ENCODE measurements at regions not wholly inside any gene's neighbourhood (a gene's known extent, or its start where the extent isn't known, plus 50 kb on each side); places are given as distances from the start of the nearest gene placed in this dataset.
"Not testable (repeated sequence)": the region's sequence is repeated elsewhere in the genome, so short reads cannot be mapped to it uniquely, and the experiment has no call there.

GRCh38 chr14:106579084-106579483 lies 1052.7 kb downstream of the TMEM121 start:
- no peaks in the 10 kb centered on the region for H3K36me3 ChIP-seq (ENCODE audit: control insufficient read depth in 2 of 2, insufficient read depth in 2 of 2, low read length in 1 of 2)
- no peaks in the 10 kb centered on the region for H3K4me1 ChIP-seq (ENCODE audit: control insufficient read depth in 2 of 2, insufficient read depth in 2 of 2, low read length in 1 of 2)
- peaks cover 2 to 3% of the 10 kb centered on the region in 2 donors for H3K9me3 ChIP-seq (ENCODE audit: control insufficient read depth in 2 of 2, insufficient read depth in 1 of 2, low read depth in 1 of 2, low read length in 1 of 2)
- H3K4me3 ChIP-seq (ENCODE audit: low read depth in 1 of 2, low read length in 2 of 2) = no peak overlapping the region
- WGBS, 2 donors = 56 to 73% methylated on average over 6 of the region's 6 CpGs
- H3K27me3 ChIP-seq (ENCODE audit: control insufficient read depth in 1 of 2, insufficient read depth in 2 of 2, low read length in 2 of 2) = no peaks in the 10 kb centered on the region
- no peak overlapping the region for H3K27ac ChIP-seq (ENCODE audit: low read depth in 2 of 2, low read length in 1 of 2)

- Histone ChIP-seq H3K9me3 (ENCODE audit: control insufficient read depth in 2 of 2, insufficient read depth in 1 of 2, low read depth in 1 of 2, low read length in 1 of 2) (no peaks in the 10 kb centered on the region), H3K27ac (ENCODE audit: low read depth in 2 of 2, low read length in 1 of 2) (no peak overlapping the region), H3K4me1 (ENCODE audit: control insufficient read depth in 2 of 2, insufficient read depth in 2 of 2, low read length in 1 of 2) (no peaks in the 10 kb centered on the region), H3K36me3 (ENCODE audit: control insufficient read depth in 2 of 2, insufficient read depth in 2 of 2, low read length in 1 of 2) (no peaks in the 10 kb centered on the region), H3K27me3 (ENCODE audit: control insufficient read depth in 1 of 2, insufficient read depth in 2 of 2, low read length in 2 of 2) (no peaks in the 10 kb centered on the region), H3K4me3 (ENCODE audit: low read depth in 1 of 2, low read length in 2 of 2) (no peak overlapping the region)
- 62 to 65% methylated on average over 9 of the region's 9 CpGs for WGBS, 2 donors
These were observed 1059.3 kb downstream of the TMEM121 start for GRCh38 chr14:106585692-106586091.

GRCh38 chr14:106586098-106586704 lies 1059.8 kb downstream of the TMEM121 start:
- H3K27ac ChIP-seq (ENCODE audit: low read depth in 2 of 2, low read length in 1 of 2) = no peak overlapping the region
- WGBS, 2 donors = 55 to 59% methylated on average over 8 of the region's 8 CpGs
- no peaks in the 10 kb centered on the region for H3K4me1 ChIP-seq (ENCODE audit: control insufficient read depth in 2 of 2, insufficient read depth in 2 of 2, low read length in 1 of 2)
- no peaks in the 10 kb centered on the region for H3K36me3 ChIP-seq (ENCODE audit: control insufficient read depth in 2 of 2, insufficient read depth in 2 of 2, low read length in 1 of 2)
- no peaks in the 10 kb centered on the region for H3K9me3 ChIP-seq (ENCODE audit: control insufficient read depth in 2 of 2, insufficient read depth in 1 of 2, low read depth in 1 of 2, low read length in 1 of 2)
- no peak overlapping the region for H3K4me3 ChIP-seq (ENCODE audit: low read depth in 1 of 2, low read length in 2 of 2)
- no peaks in the 10 kb centered on the region for H3K27me3 ChIP-seq (ENCODE audit: control insufficient read depth in 1 of 2, insufficient read depth in 2 of 2, low read length in 2 of 2)

GRCh38 chr14:106591539-106591938 lies 1065.2 kb downstream of the TMEM121 start:
- not testable (repeated sequence) for H3K27me3 ChIP-seq (ENCODE audit: control insufficient read depth in 1 of 2, insufficient read depth in 2 of 2, low read length in 2 of 2); H3K4me3 ChIP-seq (ENCODE audit: low read depth in 1 of 2, low read length in 2 of 2); H3K27ac ChIP-seq (ENCODE audit: low read depth in 2 of 2, low read length in 1 of 2); H3K9me3 ChIP-seq (ENCODE audit: control insufficient read depth in 2 of 2, insufficient read depth in 1 of 2, low read depth in 1 of 2, low read length in 1 of 2); H3K36me3 ChIP-seq (ENCODE audit: control insufficient read depth in 2 of 2, insufficient read depth in 2 of 2, low read length in 1 of 2); H3K4me1 ChIP-seq (ENCODE audit: control insufficient read depth in 2 of 2, insufficient read depth in 2 of 2, low read length in 1 of 2)
- 85 to 88% methylated on average over 7 of the region's 7 CpGs for WGBS, 2 donors

- 63 to 67% methylated on average over 17 to 24 of the region's 24 CpGs for WGBS, 2 donors
- H3K9me3 ChIP-seq (ENCODE audit: control insufficient read depth in 2 of 2, insufficient read depth in 1 of 2, low read depth in 1 of 2, low read length in 1 of 2); H3K36me3 ChIP-seq (ENCODE audit: control insufficient read depth in 2 of 2, insufficient read depth in 2 of 2, low read length in 1 of 2); H3K27ac ChIP-seq (ENCODE audit: low read depth in 2 of 2, low read length in 1 of 2); H3K4me3 ChIP-seq (ENCODE audit: low read depth in 1 of 2, low read length in 2 of 2); H3K4me1 ChIP-seq (ENCODE audit: control insufficient read depth in 2 of 2, insufficient read depth in 2 of 2, low read length in 1 of 2); H3K27me3 ChIP-seq (ENCODE audit: control insufficient read depth in 1 of 2, insufficient read depth in 2 of 2, low read length in 2 of 2): not testable (repeated sequence)
These were observed 1065.9 kb downstream of the TMEM121 start for GRCh38 chr14:106592115-106592852.

GRCh38 chr14:106599209-106599608 lies 1072.8 kb downstream of the TMEM121 start:
- Histone ChIP-seq H3K27ac (ENCODE audit: low read depth in 2 of 2, low read length in 1 of 2) (no peak overlapping the region), H3K27me3 (ENCODE audit: control insufficient read depth in 1 of 2, insufficient read depth in 2 of 2, low read length in 2 of 2) (no peaks in the 10 kb centered on the region), H3K36me3 (ENCODE audit: control insufficient read depth in 2 of 2, insufficient read depth in 2 of 2, low read length in 1 of 2) (no peaks in the 10 kb centered on the region), H3K4me3 (ENCODE audit: low read depth in 1 of 2, low read length in 2 of 2) (no peak overlapping the region), H3K4me1 (ENCODE audit: control insufficient read depth in 2 of 2, insufficient read depth in 2 of 2, low read length in 1 of 2) (no peaks in the 10 kb centered on the region), H3K9me3 (ENCODE audit: control insufficient read depth in 2 of 2, insufficient read depth in 1 of 2, low read depth in 1 of 2, low read length in 1 of 2) (no peaks in the 10 kb centered on the region)
- WGBS, 2 donors = 66 to 70% methylated on average over 2 of the region's 2 CpGs

- Histone ChIP-seq H3K36me3 (ENCODE audit: control insufficient read depth in 2 of 2, insufficient read depth in 2 of 2, low read length in 1 of 2) (no peaks in the 10 kb centered on the region), H3K4me1 (ENCODE audit: control insufficient read depth in 2 of 2, insufficient read depth in 2 of 2, low read length in 1 of 2) (no peaks in the 10 kb centered on the region), H3K27me3 (ENCODE audit: control insufficient read depth in 1 of 2, insufficient read depth in 2 of 2, low read length in 2 of 2) (no peaks in the 10 kb centered on the region), H3K9me3 (ENCODE audit: control insufficient read depth in 2 of 2, insufficient read depth in 1 of 2, low read depth in 1 of 2, low read length in 1 of 2) (peaks cover 0 to 4% of the 10 kb centered on the region in 2 donors), H3K27ac (ENCODE audit: low read depth in 2 of 2, low read length in 1 of 2) (no peak overlapping the region), H3K4me3 (ENCODE audit: low read depth in 1 of 2, low read length in 2 of 2) (no peak overlapping the region)
- 50 to 58% methylated on average over 27 of the region's 27 CpGs for WGBS, 2 donors
These were observed 1079.4 kb downstream of the TMEM121 start for GRCh38 chr14:106605548-106606448.

- Histone ChIP-seq H3K4me3 (ENCODE audit: low read depth in 1 of 2, low read length in 2 of 2) (no peak overlapping the region), H3K4me1 (ENCODE audit: control insufficient read depth in 2 of 2, insufficient read depth in 2 of 2, low read length in 1 of 2) (no peaks in the 10 kb centered on the region), H3K9me3 (ENCODE audit: control insufficient read depth in 2 of 2, insufficient read depth in 1 of 2, low read depth in 1 of 2, low read length in 1 of 2) (peaks cover 0 to 4% of the 10 kb centered on the region in 2 donors), H3K27me3 (ENCODE audit: control insufficient read depth in 1 of 2, insufficient read depth in 2 of 2, low read length in 2 of 2) (no peaks in the 10 kb centered on the region), H3K36me3 (ENCODE audit: control insufficient read depth in 2 of 2, insufficient read depth in 2 of 2, low read length in 1 of 2) (no peaks in the 10 kb centered on the region), H3K27ac (ENCODE audit: low read depth in 2 of 2, low read length in 1 of 2) (no peak overlapping the region)
- 52 to 53% methylated on average over 2 of the region's 2 CpGs for WGBS, 2 donors
These were observed 1080.6 kb downstream of the TMEM121 start for GRCh38 chr14:106606936-106607335.

- Histone ChIP-seq H3K27me3 (ENCODE audit: control insufficient read depth in 1 of 2, insufficient read depth in 2 of 2, low read length in 2 of 2) (no peaks in the 10 kb centered on the region), H3K4me1 (ENCODE audit: control insufficient read depth in 2 of 2, insufficient read depth in 2 of 2, low read length in 1 of 2) (no peaks in the 10 kb centered on the region), H3K9me3 (ENCODE audit: control insufficient read depth in 2 of 2, insufficient read depth in 1 of 2, low read depth in 1 of 2, low read length in 1 of 2) (peaks cover 0 to 4% of the 10 kb centered on the region in 2 donors), H3K27ac (ENCODE audit: low read depth in 2 of 2, low read length in 1 of 2) (no peak overlapping the region), H3K36me3 (ENCODE audit: control insufficient read depth in 2 of 2, insufficient read depth in 2 of 2, low read length in 1 of 2) (no peaks in the 10 kb centered on the region), H3K4me3 (ENCODE audit: low read depth in 1 of 2, low read length in 2 of 2) (no peak overlapping the region)
- WGBS, 2 donors = 40 to 54% methylated on average over 4 of the region's 4 CpGs
These were observed 1084.3 kb downstream of the TMEM121 start for GRCh38 chr14:106610691-106611090.
